ENCODE measurements at regions not wholly inside any gene's neighbourhood (a gene's known extent, or its start where the extent isn't known, plus 50 kb on each side); places are given as distances from the start of the nearest gene placed in this dataset.

DNA sequence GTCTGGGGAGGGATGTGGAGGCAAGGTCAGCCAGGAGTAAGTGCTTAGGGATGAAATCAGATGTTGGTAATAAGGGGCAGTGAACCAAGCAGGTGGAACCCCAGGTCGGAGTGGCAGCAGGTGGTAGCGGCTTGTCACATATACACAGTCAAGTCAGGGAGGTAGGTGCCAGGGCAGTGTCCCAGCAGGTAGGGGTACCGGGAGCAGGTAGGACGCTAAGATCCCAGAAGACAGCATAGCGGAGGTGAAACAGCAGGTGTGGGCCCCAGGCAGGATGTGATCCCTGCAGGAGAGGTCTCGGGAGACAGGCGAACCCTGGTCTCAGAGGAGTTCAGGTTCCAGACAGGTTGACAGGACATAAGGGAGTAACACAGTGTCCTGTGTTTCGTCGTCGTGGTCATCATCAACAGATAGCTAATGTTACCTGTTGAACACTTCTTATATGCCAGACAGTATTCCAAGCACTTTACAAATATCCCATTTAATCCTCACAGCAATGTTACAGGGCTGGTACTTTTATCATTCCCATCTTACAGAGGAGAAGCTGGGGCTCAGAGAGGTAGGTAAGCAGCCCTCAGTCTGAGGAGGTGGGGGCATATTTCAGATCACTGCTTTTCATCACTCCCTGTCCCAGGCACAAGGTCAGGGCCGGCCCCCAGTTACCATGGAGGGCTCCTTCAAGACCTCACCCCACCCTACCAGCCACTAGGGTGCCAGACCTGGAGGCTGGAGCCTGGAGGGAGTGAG, 241.6 kb downstream of the UACA start:
- no peaks in the 10 kb centered on the region for H3K9me3 ChIP-seq (ENCODE audit: control insufficient read depth in 2 of 2, insufficient read depth in 1 of 2, low read depth in 1 of 2, low read length in 1 of 2)
- H3K4me3 ChIP-seq (ENCODE audit: low read depth in 1 of 2, low read length in 2 of 2), result no peak overlapping the region
- WGBS, 2 donors, result 91 to 95% methylated on average over 11 of the region's 11 CpGs
- H3K36me3 ChIP-seq (ENCODE audit: control insufficient read depth in 2 of 2, insufficient read depth in 2 of 2, low read length in 1 of 2), result no peaks in the 10 kb centered on the region
- peaks cover 3 to 9% of the 10 kb centered on the region in 2 donors for H3K4me1 ChIP-seq (ENCODE audit: control insufficient read depth in 2 of 2, insufficient read depth in 2 of 2, low read length in 1 of 2)
- no peak overlapping the region for H3K27ac ChIP-seq (ENCODE audit: low read depth in 2 of 2, low read length in 1 of 2)
- H3K27me3 ChIP-seq (ENCODE audit: control insufficient read depth in 1 of 2, insufficient read depth in 2 of 2, low read length in 2 of 2), result no peaks in the 10 kb centered on the region

DNA sequence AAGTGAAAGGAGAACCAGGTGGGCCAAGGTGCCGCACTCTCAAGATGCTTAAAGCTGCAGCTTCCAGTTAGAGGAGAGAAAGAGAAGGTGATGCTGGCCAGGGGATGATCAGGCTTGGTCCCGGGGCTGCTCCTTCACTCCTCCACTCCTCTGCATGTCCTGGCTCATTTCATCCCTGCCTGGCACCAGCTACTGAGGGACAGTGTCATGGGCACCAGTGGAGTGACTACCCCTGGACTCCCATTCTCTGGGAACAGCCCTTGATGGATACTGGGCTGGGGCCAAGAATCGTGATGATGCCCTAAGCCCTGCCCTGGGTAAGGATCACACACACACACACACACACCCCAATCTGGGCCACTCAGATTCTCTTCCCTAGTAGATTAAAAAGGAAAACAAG, 243.7 kb downstream of the UACA start:
- H3K9me3 ChIP-seq (ENCODE audit: control insufficient read depth in 2 of 2, insufficient read depth in 1 of 2, low read depth in 1 of 2, low read length in 1 of 2), result no peaks in the 10 kb centered on the region
- H3K36me3 ChIP-seq (ENCODE audit: control insufficient read depth in 2 of 2, insufficient read depth in 2 of 2, low read length in 1 of 2), result no peaks in the 10 kb centered on the region
- H3K4me3 ChIP-seq (ENCODE audit: low read depth in 1 of 2, low read length in 2 of 2), result no peak overlapping the region
- H3K27me3 ChIP-seq (ENCODE audit: control insufficient read depth in 1 of 2, insufficient read depth in 2 of 2, low read length in 2 of 2), result no peaks in the 10 kb centered on the region
- 77 to 83% methylated on average over 3 of the region's 3 CpGs for WGBS, 2 donors
- H3K27ac ChIP-seq (ENCODE audit: low read depth in 2 of 2, low read length in 1 of 2), result no peak overlapping the region
- peaks cover 3 to 11% of the 10 kb centered on the region in 2 donors for H3K4me1 ChIP-seq (ENCODE audit: control insufficient read depth in 2 of 2, insufficient read depth in 2 of 2, low read length in 1 of 2)

DNA sequence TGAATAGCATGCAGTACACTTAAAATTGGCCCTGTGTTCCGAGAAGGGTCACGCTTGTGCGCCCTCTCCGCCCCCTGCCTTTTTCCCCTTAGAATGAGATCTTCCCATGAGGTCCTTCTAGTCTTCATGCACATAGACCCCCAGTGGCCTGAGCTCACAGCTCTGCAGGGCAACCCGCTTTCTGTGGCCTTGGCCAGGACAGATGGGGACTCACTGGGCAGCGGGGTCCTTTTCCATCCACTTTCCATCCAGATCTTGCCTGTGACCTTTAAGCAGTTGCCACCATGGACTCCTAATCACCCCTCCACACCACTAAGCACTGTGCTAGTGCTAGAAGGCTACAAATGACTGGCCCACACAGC, 244.4 kb downstream of the UACA start:
- Histone ChIP-seq H3K27ac (ENCODE audit: low read depth in 2 of 2, low read length in 1 of 2) (no peak overlapping the region), H3K9me3 (ENCODE audit: control insufficient read depth in 2 of 2, insufficient read depth in 1 of 2, low read depth in 1 of 2, low read length in 1 of 2) (no peaks in the 10 kb centered on the region), H3K36me3 (ENCODE audit: control insufficient read depth in 2 of 2, insufficient read depth in 2 of 2, low read length in 1 of 2) (no peaks in the 10 kb centered on the region), H3K4me3 (ENCODE audit: low read depth in 1 of 2, low read length in 2 of 2) (no peak overlapping the region), H3K27me3 (ENCODE audit: control insufficient read depth in 1 of 2, insufficient read depth in 2 of 2, low read length in 2 of 2) (no peaks in the 10 kb centered on the region), H3K4me1 (ENCODE audit: control insufficient read depth in 2 of 2, insufficient read depth in 2 of 2, low read length in 1 of 2) (peaks cover 3 to 13% of the 10 kb centered on the region in 2 donors)
- WGBS, 2 donors, result 93 to 95% methylated on average over 6 of the region's 6 CpGs

DNA sequence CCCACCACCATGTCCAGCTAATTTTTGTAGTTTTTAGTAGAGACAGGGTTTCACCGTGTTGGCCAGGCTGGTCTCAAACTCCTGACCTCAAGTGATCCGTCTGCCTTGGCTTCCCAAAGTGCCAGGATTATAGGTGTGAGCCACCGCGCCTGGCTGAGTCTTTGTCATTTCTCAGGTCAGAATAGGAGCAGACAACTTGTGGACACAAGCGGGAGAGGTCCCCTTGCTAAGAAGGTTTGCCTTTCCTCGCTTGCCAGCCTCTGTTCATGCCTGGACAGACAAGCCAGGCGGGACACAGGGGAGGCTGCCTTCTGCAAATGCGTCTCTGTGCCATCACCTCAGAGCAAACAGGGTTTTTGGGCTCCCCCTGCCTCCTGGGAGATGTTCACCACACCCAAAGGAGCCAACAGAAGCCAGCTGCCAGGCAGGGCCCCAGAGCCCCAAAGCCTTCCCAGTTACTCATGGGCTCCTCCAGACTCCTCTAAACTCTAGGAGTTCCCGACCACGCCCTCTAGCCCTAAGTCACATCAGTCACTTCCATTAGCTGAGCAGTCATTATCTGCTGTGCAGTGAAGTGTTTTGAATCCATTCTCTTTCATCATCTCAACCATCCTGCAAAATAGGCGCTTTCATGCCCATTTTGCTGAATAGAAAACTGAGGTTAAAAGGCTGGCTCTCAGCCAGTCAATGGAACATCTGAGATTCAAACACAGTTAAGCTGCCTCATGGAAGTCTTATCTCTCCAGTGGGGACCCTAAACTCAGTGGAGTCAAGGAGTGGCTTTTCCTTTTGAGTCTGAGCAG, 245.0 kb downstream of the UACA start:
- Histone ChIP-seq H3K9me3 (ENCODE audit: control insufficient read depth in 2 of 2, insufficient read depth in 1 of 2, low read depth in 1 of 2, low read length in 1 of 2) (no peaks in the 10 kb centered on the region), H3K4me1 (ENCODE audit: control insufficient read depth in 2 of 2, insufficient read depth in 2 of 2, low read length in 1 of 2) (peaks cover 3 to 13% of the 10 kb centered on the region in 2 donors), H3K27me3 (ENCODE audit: control insufficient read depth in 1 of 2, insufficient read depth in 2 of 2, low read length in 2 of 2) (no peaks in the 10 kb centered on the region), H3K4me3 (ENCODE audit: low read depth in 1 of 2, low read length in 2 of 2) (no peak overlapping the region), H3K27ac (ENCODE audit: low read depth in 2 of 2, low read length in 1 of 2) (peak overlapping the region; percentile 72 to 87), H3K36me3 (ENCODE audit: control insufficient read depth in 2 of 2, insufficient read depth in 2 of 2, low read length in 1 of 2) (no peaks in the 10 kb centered on the region)
- WGBS, 2 donors, result 56 to 73% methylated on average over 11 of the region's 11 CpGs

DNA sequence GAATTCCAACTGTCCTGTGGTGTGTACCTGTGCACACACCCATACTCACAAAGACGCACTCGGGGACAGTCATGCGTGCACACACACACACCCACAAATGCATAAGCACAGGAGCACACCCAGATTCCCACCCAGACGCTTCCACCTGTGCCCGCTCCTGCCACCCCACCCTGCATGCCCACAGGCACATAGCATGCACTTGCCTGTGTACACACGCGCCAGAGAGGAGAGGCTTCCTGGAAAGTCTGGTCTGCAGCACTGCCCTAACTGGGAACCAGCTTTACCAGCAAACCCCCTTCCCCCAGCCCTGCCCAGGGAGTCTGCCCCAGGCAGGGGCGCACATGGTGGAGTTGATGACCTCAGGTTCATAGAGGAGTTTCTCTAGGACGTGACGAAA, 246.2 kb downstream of the UACA start:
- H3K4me3 ChIP-seq (ENCODE audit: low read depth in 1 of 2, low read length in 2 of 2), result no peak overlapping the region
- H3K27ac ChIP-seq (ENCODE audit: low read depth in 2 of 2, low read length in 1 of 2), result peak overlapping the region; percentile 72 to 87
- 55 to 64% methylated on average over 10 of the region's 10 CpGs for WGBS, 2 donors
- no peaks in the 10 kb centered on the region for H3K27me3 ChIP-seq (ENCODE audit: control insufficient read depth in 1 of 2, insufficient read depth in 2 of 2, low read length in 2 of 2)
- peaks cover 3 to 13% of the 10 kb centered on the region in 2 donors for H3K4me1 ChIP-seq (ENCODE audit: control insufficient read depth in 2 of 2, insufficient read depth in 2 of 2, low read length in 1 of 2)
- no peaks in the 10 kb centered on the region for H3K36me3 ChIP-seq (ENCODE audit: control insufficient read depth in 2 of 2, insufficient read depth in 2 of 2, low read length in 1 of 2)
- H3K9me3 ChIP-seq (ENCODE audit: control insufficient read depth in 2 of 2, insufficient read depth in 1 of 2, low read depth in 1 of 2, low read length in 1 of 2), result peaks cover 0 to 2% of the 10 kb centered on the region in 2 donors

DNA sequence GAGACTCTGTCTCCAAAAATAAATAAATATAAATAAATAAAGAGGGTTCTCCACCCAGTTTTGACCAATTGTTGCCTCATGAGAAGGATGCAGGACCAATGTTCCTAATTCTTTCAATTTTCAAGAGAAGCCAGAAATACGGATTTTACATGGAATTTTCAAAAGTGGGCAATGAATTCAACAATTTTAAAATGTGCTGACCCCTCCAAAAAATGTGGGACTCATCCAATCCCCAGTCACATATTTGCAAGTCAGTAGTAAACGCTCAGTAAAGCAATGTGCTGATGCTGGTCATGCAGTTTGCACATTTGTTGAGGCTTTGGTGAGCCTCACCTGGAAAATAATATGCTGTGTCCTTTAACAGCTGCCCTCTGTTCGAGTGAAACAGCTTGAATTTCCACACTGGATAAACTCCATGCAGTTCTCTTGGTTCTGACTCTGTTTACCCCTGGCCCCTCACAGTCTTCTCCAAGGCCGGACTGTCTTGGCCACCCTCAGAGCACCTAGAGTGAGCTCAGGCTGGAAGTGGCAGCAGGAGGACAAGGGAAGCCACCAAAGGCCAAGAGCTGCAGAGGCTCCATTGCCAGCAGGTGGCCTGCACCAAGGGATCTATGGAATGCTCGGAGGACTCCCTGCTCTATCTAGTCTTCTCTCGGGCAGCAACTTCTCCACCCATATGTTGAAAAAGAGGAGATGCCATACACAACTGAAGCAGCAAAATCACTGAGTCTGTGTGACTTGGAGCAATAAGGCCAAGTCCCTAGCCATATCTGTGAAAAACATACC, 246.8 kb downstream of the UACA start:
- peaks cover 3 to 13% of the 10 kb centered on the region in 2 donors for H3K4me1 ChIP-seq (ENCODE audit: control insufficient read depth in 2 of 2, insufficient read depth in 2 of 2, low read length in 1 of 2)
- H3K36me3 ChIP-seq (ENCODE audit: control insufficient read depth in 2 of 2, insufficient read depth in 2 of 2, low read length in 1 of 2), result no peaks in the 10 kb centered on the region
- H3K27me3 ChIP-seq (ENCODE audit: control insufficient read depth in 1 of 2, insufficient read depth in 2 of 2, low read length in 2 of 2), result no peaks in the 10 kb centered on the region
- peaks cover 0 to 2% of the 10 kb centered on the region in 2 donors for H3K9me3 ChIP-seq (ENCODE audit: control insufficient read depth in 2 of 2, insufficient read depth in 1 of 2, low read depth in 1 of 2, low read length in 1 of 2)
- H3K27ac ChIP-seq (ENCODE audit: low read depth in 2 of 2, low read length in 1 of 2), result peak overlapping the region; percentile 41 to 87
- WGBS, 2 donors, result 74 to 76% methylated on average over 6 of the region's 6 CpGs
- no peak overlapping the region for H3K4me3 ChIP-seq (ENCODE audit: low read depth in 1 of 2, low read length in 2 of 2)

DNA sequence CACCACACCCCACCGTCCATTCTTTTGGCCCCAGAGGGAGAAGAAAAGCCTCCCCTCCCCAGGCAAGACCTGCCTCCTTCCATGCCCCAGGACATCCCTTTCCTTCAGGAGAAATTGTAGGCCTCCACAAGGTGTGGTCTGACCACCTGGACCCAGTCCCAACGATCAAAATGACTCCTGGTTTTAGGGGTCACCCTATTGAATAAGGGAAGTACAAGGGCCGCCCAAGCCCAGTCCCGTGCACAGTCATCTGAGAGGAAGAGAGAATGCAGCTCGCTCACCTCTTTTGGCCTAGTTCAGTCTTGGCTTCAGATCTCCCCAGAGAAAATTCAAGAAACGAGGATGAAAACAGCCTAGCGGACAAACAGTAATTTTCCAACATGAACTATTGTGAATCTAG, 249.1 kb downstream of the UACA start:
- H3K27ac ChIP-seq (ENCODE audit: low read depth in 2 of 2, low read length in 1 of 2), result peak overlapping the region in 1 of 2 donors; percentile 50
- H3K27me3 ChIP-seq (ENCODE audit: control insufficient read depth in 1 of 2, insufficient read depth in 2 of 2, low read length in 2 of 2), result no peaks in the 10 kb centered on the region
- WGBS, 2 donors, result 82 to 88% methylated on average over 7 of the region's 7 CpGs
- peaks cover 0 to 8% of the 10 kb centered on the region in 2 donors for H3K9me3 ChIP-seq (ENCODE audit: control insufficient read depth in 2 of 2, insufficient read depth in 1 of 2, low read depth in 1 of 2, low read length in 1 of 2)
- H3K4me3 ChIP-seq (ENCODE audit: low read depth in 1 of 2, low read length in 2 of 2), result no peak overlapping the region
- H3K4me1 ChIP-seq (ENCODE audit: control insufficient read depth in 2 of 2, insufficient read depth in 2 of 2, low read length in 1 of 2), result peaks cover 6 to 13% of the 10 kb centered on the region in 2 donors
- no peaks in the 10 kb centered on the region for H3K36me3 ChIP-seq (ENCODE audit: control insufficient read depth in 2 of 2, insufficient read depth in 2 of 2, low read length in 1 of 2)

DNA sequence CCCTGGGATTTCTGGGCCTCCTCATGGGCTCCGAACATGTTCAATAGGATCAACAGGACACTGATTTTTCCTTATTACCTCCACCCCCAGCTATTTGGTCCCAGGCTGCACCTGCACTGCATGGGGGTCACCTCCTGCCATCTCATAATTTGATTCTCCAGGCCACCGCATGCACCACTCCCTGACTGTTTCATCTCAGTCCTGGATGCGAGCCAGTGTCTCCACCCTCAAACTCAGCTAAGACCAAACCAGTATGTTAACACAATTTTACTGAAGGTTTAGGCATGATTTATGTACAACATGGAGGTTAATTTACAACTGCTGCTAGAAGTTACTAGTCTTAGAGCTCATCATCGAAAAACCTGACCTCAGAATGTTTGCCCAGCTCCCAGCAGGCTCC, 249.5 kb downstream of the UACA start:
- Histone ChIP-seq H3K36me3 (ENCODE audit: control insufficient read depth in 2 of 2, insufficient read depth in 2 of 2, low read length in 1 of 2) (no peaks in the 10 kb centered on the region), H3K4me1 (ENCODE audit: control insufficient read depth in 2 of 2, insufficient read depth in 2 of 2, low read length in 1 of 2) (peaks cover 4 to 16% of the 10 kb centered on the region in 2 donors), H3K27ac (ENCODE audit: low read depth in 2 of 2, low read length in 1 of 2) (peak overlapping the region in 1 of 2 donors; percentile 50), H3K4me3 (ENCODE audit: low read depth in 1 of 2, low read length in 2 of 2) (no peak overlapping the region), H3K27me3 (ENCODE audit: control insufficient read depth in 1 of 2, insufficient read depth in 2 of 2, low read length in 2 of 2) (no peaks in the 10 kb centered on the region), H3K9me3 (ENCODE audit: control insufficient read depth in 2 of 2, insufficient read depth in 1 of 2, low read depth in 1 of 2, low read length in 1 of 2) (peaks cover 0 to 8% of the 10 kb centered on the region in 2 donors)
- 64 to 69% methylated on average over 4 of the region's 4 CpGs for WGBS, 2 donors

DNA sequence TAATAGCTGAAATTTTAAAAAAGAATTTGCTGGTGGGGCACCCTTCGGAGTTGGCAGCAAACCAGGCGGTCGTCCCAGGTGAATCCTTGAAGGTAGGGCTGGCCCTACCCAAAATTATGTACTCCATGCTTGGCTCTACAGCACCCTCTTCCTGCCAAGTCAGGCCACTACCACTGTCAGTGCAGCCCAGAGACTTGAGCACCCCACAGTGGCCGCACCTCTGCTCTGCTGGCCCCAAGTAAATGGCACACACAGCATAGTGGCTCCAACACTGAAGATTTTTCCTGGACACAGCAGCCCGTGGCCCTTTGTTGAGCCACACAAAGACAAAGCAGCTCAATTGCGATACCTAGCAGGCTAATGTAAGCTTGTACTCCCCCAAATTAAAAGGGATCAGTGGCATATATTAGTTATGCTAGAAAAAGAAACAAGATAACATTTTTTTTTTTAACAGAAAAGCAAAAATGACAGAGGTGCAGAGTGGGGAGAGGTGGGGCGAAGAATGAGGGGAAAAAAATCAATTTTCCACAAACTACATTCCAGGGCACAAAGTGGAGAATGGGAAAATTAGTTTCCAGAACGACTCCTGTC, 250.5 kb downstream of the UACA start:
- WGBS, 2 donors, result 76 to 79% methylated on average over 8 of the region's 8 CpGs
- peaks cover 6 to 18% of the 10 kb centered on the region in 2 donors for H3K4me1 ChIP-seq (ENCODE audit: control insufficient read depth in 2 of 2, insufficient read depth in 2 of 2, low read length in 1 of 2)
- no peak overlapping the region for H3K4me3 ChIP-seq (ENCODE audit: low read depth in 1 of 2, low read length in 2 of 2)
- H3K27ac ChIP-seq (ENCODE audit: low read depth in 2 of 2, low read length in 1 of 2), result no peak overlapping the region
- peaks cover 0 to 8% of the 10 kb centered on the region in 2 donors for H3K9me3 ChIP-seq (ENCODE audit: control insufficient read depth in 2 of 2, insufficient read depth in 1 of 2, low read depth in 1 of 2, low read length in 1 of 2)
- no peaks in the 10 kb centered on the region for H3K36me3 ChIP-seq (ENCODE audit: control insufficient read depth in 2 of 2, insufficient read depth in 2 of 2, low read length in 1 of 2)
- H3K27me3 ChIP-seq (ENCODE audit: control insufficient read depth in 1 of 2, insufficient read depth in 2 of 2, low read length in 2 of 2), result no peaks in the 10 kb centered on the region

Data from esophagus (tissue), 2 donors.